ENCODE measurements at regions not wholly inside any gene's neighbourhood (a gene's known extent, or its start where the extent isn't known, plus 50 kb on each side); places are given as distances from the start of the nearest gene placed in this dataset.

GRCh38 chr2:139631966-139632365, 851.8 kb upstream of the NXPH2 start:
- no peak for TF ChIP-seq CTCF (conservative IDR thresholded peaks at IDR 0.05; ENCODE audit: low read depth, low read length)
- no peak overlapping the region for H3K4me3 ChIP-seq (ENCODE audit: low read depth, low read length)
- DNase-seq (ENCODE audit: low read depth): no peak

GRCh38 chr2:139628931-139629330, 848.7 kb upstream of the NXPH2 start:
- no peak for DNase-seq (ENCODE audit: low read depth)
- TF ChIP-seq CTCF (conservative IDR thresholded peaks at IDR 0.05; ENCODE audit: low read depth, low read length): no peak
- H3K4me3 ChIP-seq (ENCODE audit: low read depth, low read length): no peak overlapping the region

GRCh38 chr2:139626128-139626527, 845.9 kb upstream of the NXPH2 start:
- no peak overlapping the region for H3K4me3 ChIP-seq (ENCODE audit: low read depth, low read length)
- no peak for TF ChIP-seq CTCF (conservative IDR thresholded peaks at IDR 0.05; ENCODE audit: low read depth, low read length)
- no peak for DNase-seq (ENCODE audit: low read depth)

- TF ChIP-seq CTCF (conservative IDR thresholded peaks at IDR 0.05; ENCODE audit: low read depth, low read length): no peak
- H3K4me3 ChIP-seq (ENCODE audit: low read depth, low read length): no peak overlapping the region
- DNase-seq (ENCODE audit: low read depth): no peak
These were observed 842.5 kb upstream of the NXPH2 start for GRCh38 chr2:139622691-139623090.

- no peak overlapping the region for H3K4me3 ChIP-seq (ENCODE audit: low read depth, low read length)
- TF ChIP-seq CTCF (conservative IDR thresholded peaks at IDR 0.05; ENCODE audit: low read depth, low read length): no peak
- no peak for DNase-seq (ENCODE audit: low read depth)
These were observed 837.6 kb upstream of the NXPH2 start for GRCh38 chr2:139617747-139618146.

GRCh38 chr2:139613264-139613663, 833.1 kb upstream of the NXPH2 start:
- no peak for TF ChIP-seq CTCF (conservative IDR thresholded peaks at IDR 0.05; ENCODE audit: low read depth, low read length)
- no peak for DNase-seq (ENCODE audit: low read depth)

GRCh38 chr2:139610512-139610911, 830.3 kb upstream of the NXPH2 start:
- no peak for TF ChIP-seq CTCF (conservative IDR thresholded peaks at IDR 0.05; ENCODE audit: low read depth, low read length)
- H3K4me3 ChIP-seq (ENCODE audit: low read depth, low read length): no peak overlapping the region
- DNase-seq (ENCODE audit: low read depth): no peak

More at GRCh38 chr2:139613264-139613663, 833.1 kb upstream of the NXPH2 start:
- H3K4me3 ChIP-seq (ENCODE audit: low read depth, low read length): no peak overlapping the region

Measured in choroid plexus epithelial cell (primary cell).